ENCODE measurements at regions not wholly inside any gene's neighbourhood (a gene's known extent, or its start where the extent isn't known, plus 50 kb on each side); places are given as distances from the start of the nearest gene placed in this dataset.

GRCh38 chr1:72481420-72481970 lies 199.2 kb upstream of the NEGR1 start:
- Histone ChIP-seq H3K36me3 (no peaks in the 10 kb centered on the region), H3K4me3 (no peak overlapping the region), H3K4me1 (no peaks in the 10 kb centered on the region), H3K9me3 (no peaks in the 10 kb centered on the region), H3K27me3 (no peaks in the 10 kb centered on the region), H3K27ac (no peak overlapping the region)
- DNase-seq (ENCODE audit: low spot score): no peak
- TF ChIP-seq CTCF (IDR thresholded peaks at IDR 0.05): no peak

GRCh38 chr1:72466376-72466775 lies 184.0 kb upstream of the NEGR1 start:
- Histone ChIP-seq H3K36me3 (no peaks in the 10 kb centered on the region), H3K4me1 (no peaks in the 10 kb centered on the region), H3K27ac (no peak overlapping the region), H3K27me3 (no peaks in the 10 kb centered on the region), H3K9me3 (no peaks in the 10 kb centered on the region), H3K4me3 (no peak overlapping the region)
- DNase-seq (ENCODE audit: low spot score): no peak
- no peak for TF ChIP-seq CTCF (IDR thresholded peaks at IDR 0.05)

GRCh38 chr1:72462186-72462905 lies 180.0 kb upstream of the NEGR1 start:
- Histone ChIP-seq H3K27me3 (no peaks in the 10 kb centered on the region), H3K4me1 (no peaks in the 10 kb centered on the region), H3K36me3 (no peaks in the 10 kb centered on the region), H3K27ac (no peak overlapping the region), H3K4me3 (no peak overlapping the region), H3K9me3 (no peaks in the 10 kb centered on the region)
- DNase-seq (ENCODE audit: low spot score): no peak
- no peak for TF ChIP-seq CTCF (IDR thresholded peaks at IDR 0.05)

DNA sequence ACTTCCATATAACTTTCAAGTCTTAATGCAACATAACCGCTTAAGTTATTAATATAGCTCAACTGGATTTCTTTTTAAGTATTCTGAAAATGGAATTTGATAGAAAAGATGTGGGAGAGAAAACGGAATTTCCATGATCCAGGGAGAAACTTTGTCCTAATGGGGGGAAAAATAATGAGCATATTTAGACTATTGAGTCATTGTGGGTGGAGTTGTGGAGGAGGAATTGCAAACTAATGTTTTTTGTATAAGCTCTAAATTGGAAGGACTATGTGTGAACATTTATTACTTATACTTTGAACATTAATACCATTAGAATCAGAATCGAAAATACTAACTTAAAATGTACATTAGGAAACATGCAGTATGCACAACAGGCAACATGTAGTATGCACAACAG lies 159.9 kb upstream of the NEGR1 start:
- Histone ChIP-seq H3K9me3 (peaks cover 0 to 3% of the 10 kb centered on the region in 2 donors), H3K27me3 (no peaks in the 10 kb centered on the region), H3K4me1 (no peaks in the 10 kb centered on the region), H3K36me3 (no peaks in the 10 kb centered on the region), H3K4me3 (no peak overlapping the region), H3K27ac (no peak overlapping the region)
- no peak for DNase-seq (ENCODE audit: low spot score)
- TF ChIP-seq CTCF (IDR thresholded peaks at IDR 0.05): no peak

- no peaks in the 10 kb centered on the region for H3K27me3 ChIP-seq
- no peaks in the 10 kb centered on the region for H3K36me3 ChIP-seq
- TF ChIP-seq CTCF (IDR thresholded peaks at IDR 0.05): no peak
- no peak overlapping the region for H3K27ac ChIP-seq
- H3K4me3 ChIP-seq: no peak overlapping the region
- H3K4me1 ChIP-seq: no peaks in the 10 kb centered on the region
- H3K9me3 ChIP-seq: no peaks in the 10 kb centered on the region
- no peak for DNase-seq (ENCODE audit: low spot score)
Observed at GRCh38 chr1:72439036-72439435, 156.7 kb upstream of the NEGR1 start.

DNA sequence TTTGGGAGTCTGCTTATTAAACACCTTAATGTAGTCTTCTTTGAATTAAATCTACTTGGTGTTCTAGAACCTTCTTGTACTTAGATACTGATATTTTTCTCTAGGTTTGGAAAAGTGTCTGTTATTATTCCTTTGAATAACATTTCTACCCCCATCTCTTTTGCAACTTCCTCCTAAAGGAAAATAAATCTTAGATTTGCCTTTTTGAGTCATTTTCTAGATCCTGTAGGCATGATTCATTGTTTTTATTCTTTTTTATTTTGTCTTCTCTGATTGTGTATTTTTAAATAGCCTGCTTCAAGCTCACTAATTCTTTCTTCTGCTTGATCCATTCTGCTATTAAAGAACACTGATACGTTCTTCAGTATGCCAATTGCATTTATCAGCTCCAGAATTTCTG lies 155.9 kb upstream of the NEGR1 start:
- H3K4me1 ChIP-seq: no peaks in the 10 kb centered on the region
- no peak overlapping the region for H3K4me3 ChIP-seq
- H3K36me3 ChIP-seq: no peaks in the 10 kb centered on the region
- no peak for TF ChIP-seq CTCF (IDR thresholded peaks at IDR 0.05)
- no peak overlapping the region for H3K27ac ChIP-seq
- no peaks in the 10 kb centered on the region for H3K27me3 ChIP-seq
- DNase-seq (ENCODE audit: low spot score): no peak
- H3K9me3 ChIP-seq: no peaks in the 10 kb centered on the region

All from right atrium auricular region (tissue), 2 donors.